ENCODE measurements at regions not wholly inside any gene's neighbourhood (a gene's known extent, or its start where the extent isn't known, plus 50 kb on each side); places are given as distances from the start of the nearest gene placed in this dataset.

- no peak for DNase-seq (ENCODE audit: low read depth, low spot score)
- no peaks in the 10 kb centered on the region for H3K79me2 ChIP-seq (ENCODE audit: control insufficient read depth, insufficient read depth, low read length)
- H4K20me1 ChIP-seq (replicated peaks; ENCODE audit: control insufficient read depth, extremely low read depth, insufficient read depth, low read length) = no peaks in the 10 kb centered on the region
- no peaks in the 10 kb centered on the region for H3K4me1 ChIP-seq (ENCODE audit: control insufficient read depth, extremely low read depth, insufficient read depth, low read length)
- H3K4me2 ChIP-seq (ENCODE audit: insufficient read depth, low read length) = no peak overlapping the region
- H3K4me3 ChIP-seq (replicated peaks in 1 of 3; ENCODE audit: insufficient read depth in 1 of 3, low read depth in 1 of 3, low read length in 3 of 3) = no peak overlapping the region
- no peak overlapping the region for H3K9ac ChIP-seq (replicated peaks; ENCODE audit: extremely low read depth, insufficient read depth, low read length)
- no peak overlapping the region for H2AFZ ChIP-seq (ENCODE audit: low read depth, low read length)
- dilution Hi-C loops (cut with MboI; ENCODE audit: extremely low pct_ligation_motif_present, low sequenced_read_pairs) (no loop called here), intact Hi-C loops (cut with micrococcal nuclease) (no loop called here)
- no TSS peak for BruUV-seq (replicated peaks)
- H3K9me3 ChIP-seq (replicated peaks; ENCODE audit: control insufficient read depth, insufficient read depth, low read length) = peaks cover 5% of the 10 kb centered on the region
- no peaks in the 10 kb centered on the region for H3K27me3 ChIP-seq (ENCODE audit: control insufficient read depth in 2 of 2, insufficient read depth in 2 of 2, low read length in 2 of 2)
- no peaks in the 10 kb centered on the region for H3K9me1 ChIP-seq (replicated peaks; ENCODE audit: control insufficient read depth, extremely low read depth, insufficient read depth, low read length)
- TF ChIP-seq MAX (IDR thresholded peaks at IDR 0.05; ENCODE audit: insufficient read depth, insufficient read length) (no peak), JUN (IDR thresholded peaks at IDR 0.05; ENCODE audit: borderline replicate concordance, insufficient read depth, insufficient read length, low read depth) (no peak), POLR2AphosphoS5 (IDR thresholded peaks at IDR 0.05; ENCODE audit: insufficient read depth, low read depth, low read length) (no peak), MYC (IDR thresholded peaks at IDR 0.05; ENCODE audit: low read depth, low read length) (no peak), POLR2A (IDR thresholded peaks at IDR 0.05; ENCODE audit: low read depth, low read length) (no peak), FOS (IDR thresholded peaks at IDR 0.05; ENCODE audit: borderline replicate concordance, insufficient read depth, low read length) (no peak), EZH2 (IDR thresholded peaks at IDR 0.05; ENCODE audit: borderline replicate concordance, low read depth, low read length, severe bottlenecking) (no peak), GATA2 (IDR thresholded peaks at IDR 0.05; ENCODE audit: insufficient read depth, insufficient read length, low read depth, low read length) (no peak)
- TF ChIP-seq, protein P1, sequence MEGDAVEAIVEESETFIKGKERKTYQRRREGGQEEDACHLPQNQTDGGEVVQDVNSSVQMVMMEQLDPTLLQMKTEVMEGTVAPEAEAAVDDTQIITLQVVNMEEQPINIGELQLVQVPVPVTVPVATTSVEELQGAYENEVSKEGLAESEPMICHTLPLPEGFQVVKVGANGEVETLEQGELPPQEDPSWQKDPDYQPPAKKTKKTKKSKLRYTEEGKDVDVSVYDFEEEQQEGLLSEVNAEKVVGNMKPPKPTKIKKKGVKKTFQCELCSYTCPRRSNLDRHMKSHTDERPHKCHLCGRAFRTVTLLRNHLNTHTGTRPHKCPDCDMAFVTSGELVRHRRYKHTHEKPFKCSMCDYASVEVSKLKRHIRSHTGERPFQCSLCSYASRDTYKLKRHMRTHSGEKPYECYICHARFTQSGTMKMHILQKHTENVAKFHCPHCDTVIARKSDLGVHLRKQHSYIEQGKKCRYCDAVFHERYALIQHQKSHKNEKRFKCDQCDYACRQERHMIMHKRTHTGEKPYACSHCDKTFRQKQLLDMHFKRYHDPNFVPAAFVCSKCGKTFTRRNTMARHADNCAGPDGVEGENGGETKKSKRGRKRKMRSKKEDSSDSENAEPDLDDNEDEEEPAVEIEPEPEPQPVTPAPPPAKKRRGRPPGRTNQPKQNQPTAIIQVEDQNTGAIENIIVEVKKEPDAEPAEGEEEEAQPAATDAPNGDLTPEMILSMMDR (IDR thresholded peaks at IDR 0.05; ENCODE audit: extremely low read depth in 1 of 2, insufficient read depth in 1 of 2, low read depth in 1 of 2, low read length in 2 of 2) = no peak
- H3K36me3 ChIP-seq (ENCODE audit: control insufficient read depth in 2 of 2, extremely low read depth in 1 of 2, insufficient read depth in 2 of 2, low read length in 2 of 2) = no peaks in the 10 kb centered on the region
- no peak overlapping the region for H3K27ac ChIP-seq (ENCODE audit: insufficient read depth, low read depth, low read length)
- POLR2A ChIA-PET = no interaction called here
- FAIRE-seq = no peak
- CTCF ChIA-PET = no interaction called here
Measured at GRCh38 chr10:105925045-105925785, 1239.3 kb downstream of the SORCS1 start.

Data from endothelial cell of umbilical vein (primary cell).